ENCODE measurements at regions not wholly inside any gene's neighbourhood (a gene's known extent, or its start where the extent isn't known, plus 50 kb on each side); places are given as distances from the start of the nearest gene placed in this dataset.

GRCh38 chr1:222126052-222126451 lies 384.2 kb upstream of the DUSP10 start (continued):
- TF ChIP-seq, protein P1, sequence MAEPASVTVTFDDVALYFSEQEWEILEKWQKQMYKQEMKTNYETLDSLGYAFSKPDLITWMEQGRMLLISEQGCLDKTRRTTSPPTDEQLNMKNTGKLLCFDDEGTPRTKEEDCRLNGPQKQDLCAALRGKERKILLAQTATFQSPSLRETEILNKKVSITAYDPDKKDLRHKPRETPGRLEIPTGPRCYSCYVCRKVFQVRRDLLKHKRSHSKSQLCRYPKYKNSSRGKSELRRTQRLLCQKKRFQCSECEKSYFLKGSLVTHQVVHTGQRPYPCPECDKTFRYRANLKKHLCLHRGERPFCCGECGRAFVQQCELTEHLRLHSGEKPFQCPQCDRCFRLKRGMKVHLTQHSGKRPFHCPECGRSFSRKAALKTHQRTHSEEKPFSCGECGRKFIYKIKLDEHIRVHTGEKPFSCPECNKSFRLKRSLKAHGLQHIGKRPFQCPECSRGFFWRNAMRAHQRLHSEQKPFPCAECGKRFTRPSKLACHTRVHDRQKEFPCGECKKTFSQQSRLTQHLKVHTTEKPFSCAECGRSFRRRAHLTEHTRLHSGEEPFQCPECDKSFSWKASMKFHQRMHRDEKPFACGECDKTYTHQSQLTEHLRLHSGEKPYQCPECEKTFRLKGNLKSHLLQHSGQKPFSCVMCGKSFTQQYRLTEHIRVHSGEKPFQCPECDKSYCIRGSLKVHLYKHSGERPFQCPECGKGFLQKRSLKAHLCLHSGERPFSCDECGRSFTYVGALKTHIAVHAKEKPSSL (CRISPR knock-in tag; conservative IDR thresholded peaks at IDR 0.05) = no peak
- TF ChIP-seq, protein P2, sequence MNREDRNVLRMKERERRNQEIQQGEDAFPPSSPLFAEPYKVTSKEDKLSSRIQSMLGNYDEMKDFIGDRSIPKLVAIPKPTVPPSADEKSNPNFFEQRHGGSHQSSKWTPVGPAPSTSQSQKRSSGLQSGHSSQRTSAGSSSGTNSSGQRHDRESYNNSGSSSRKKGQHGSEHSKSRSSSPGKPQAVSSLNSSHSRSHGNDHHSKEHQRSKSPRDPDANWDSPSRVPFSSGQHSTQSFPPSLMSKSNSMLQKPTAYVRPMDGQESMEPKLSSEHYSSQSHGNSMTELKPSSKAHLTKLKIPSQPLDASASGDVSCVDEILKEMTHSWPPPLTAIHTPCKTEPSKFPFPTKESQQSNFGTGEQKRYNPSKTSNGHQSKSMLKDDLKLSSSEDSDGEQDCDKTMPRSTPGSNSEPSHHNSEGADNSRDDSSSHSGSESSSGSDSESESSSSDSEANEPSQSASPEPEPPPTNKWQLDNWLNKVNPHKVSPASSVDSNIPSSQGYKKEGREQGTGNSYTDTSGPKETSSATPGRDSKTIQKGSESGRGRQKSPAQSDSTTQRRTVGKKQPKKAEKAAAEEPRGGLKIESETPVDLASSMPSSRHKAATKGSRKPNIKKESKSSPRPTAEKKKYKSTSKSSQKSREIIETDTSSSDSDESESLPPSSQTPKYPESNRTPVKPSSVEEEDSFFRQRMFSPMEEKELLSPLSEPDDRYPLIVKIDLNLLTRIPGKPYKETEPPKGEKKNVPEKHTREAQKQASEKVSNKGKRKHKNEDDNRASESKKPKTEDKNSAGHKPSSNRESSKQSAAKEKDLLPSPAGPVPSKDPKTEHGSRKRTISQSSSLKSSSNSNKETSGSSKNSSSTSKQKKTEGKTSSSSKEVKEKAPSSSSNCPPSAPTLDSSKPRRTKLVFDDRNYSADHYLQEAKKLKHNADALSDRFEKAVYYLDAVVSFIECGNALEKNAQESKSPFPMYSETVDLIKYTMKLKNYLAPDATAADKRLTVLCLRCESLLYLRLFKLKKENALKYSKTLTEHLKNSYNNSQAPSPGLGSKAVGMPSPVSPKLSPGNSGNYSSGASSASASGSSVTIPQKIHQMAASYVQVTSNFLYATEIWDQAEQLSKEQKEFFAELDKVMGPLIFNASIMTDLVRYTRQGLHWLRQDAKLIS (CRISPR knock-in tag; IDR thresholded peaks at IDR 0.05; ENCODE audit: borderline replicate concordance) = no peak
- no peak for TF ChIP-seq ARID4B (CRISPR knock-in tag; IDR thresholded peaks at IDR 0.05; ENCODE audit: borderline replicate concordance)
- TF ChIP-seq, protein P3, sequence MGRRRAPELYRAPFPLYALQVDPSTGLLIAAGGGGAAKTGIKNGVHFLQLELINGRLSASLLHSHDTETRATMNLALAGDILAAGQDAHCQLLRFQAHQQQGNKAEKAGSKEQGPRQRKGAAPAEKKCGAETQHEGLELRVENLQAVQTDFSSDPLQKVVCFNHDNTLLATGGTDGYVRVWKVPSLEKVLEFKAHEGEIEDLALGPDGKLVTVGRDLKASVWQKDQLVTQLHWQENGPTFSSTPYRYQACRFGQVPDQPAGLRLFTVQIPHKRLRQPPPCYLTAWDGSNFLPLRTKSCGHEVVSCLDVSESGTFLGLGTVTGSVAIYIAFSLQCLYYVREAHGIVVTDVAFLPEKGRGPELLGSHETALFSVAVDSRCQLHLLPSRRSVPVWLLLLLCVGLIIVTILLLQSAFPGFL (CRISPR knock-in tag; IDR thresholded peaks at IDR 0.05; ENCODE audit: borderline replicate concordance) = no peak
- TF ChIP-seq, protein P4, sequence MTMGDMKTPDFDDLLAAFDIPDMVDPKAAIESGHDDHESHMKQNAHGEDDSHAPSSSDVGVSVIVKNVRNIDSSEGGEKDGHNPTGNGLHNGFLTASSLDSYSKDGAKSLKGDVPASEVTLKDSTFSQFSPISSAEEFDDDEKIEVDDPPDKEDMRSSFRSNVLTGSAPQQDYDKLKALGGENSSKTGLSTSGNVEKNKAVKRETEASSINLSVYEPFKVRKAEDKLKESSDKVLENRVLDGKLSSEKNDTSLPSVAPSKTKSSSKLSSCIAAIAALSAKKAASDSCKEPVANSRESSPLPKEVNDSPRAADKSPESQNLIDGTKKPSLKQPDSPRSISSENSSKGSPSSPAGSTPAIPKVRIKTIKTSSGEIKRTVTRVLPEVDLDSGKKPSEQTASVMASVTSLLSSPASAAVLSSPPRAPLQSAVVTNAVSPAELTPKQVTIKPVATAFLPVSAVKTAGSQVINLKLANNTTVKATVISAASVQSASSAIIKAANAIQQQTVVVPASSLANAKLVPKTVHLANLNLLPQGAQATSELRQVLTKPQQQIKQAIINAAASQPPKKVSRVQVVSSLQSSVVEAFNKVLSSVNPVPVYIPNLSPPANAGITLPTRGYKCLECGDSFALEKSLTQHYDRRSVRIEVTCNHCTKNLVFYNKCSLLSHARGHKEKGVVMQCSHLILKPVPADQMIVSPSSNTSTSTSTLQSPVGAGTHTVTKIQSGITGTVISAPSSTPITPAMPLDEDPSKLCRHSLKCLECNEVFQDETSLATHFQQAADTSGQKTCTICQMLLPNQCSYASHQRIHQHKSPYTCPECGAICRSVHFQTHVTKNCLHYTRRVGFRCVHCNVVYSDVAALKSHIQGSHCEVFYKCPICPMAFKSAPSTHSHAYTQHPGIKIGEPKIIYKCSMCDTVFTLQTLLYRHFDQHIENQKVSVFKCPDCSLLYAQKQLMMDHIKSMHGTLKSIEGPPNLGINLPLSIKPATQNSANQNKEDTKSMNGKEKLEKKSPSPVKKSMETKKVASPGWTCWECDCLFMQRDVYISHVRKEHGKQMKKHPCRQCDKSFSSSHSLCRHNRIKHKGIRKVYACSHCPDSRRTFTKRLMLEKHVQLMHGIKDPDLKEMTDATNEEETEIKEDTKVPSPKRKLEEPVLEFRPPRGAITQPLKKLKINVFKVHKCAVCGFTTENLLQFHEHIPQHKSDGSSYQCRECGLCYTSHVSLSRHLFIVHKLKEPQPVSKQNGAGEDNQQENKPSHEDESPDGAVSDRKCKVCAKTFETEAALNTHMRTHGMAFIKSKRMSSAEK (CRISPR knock-in tag; IDR thresholded peaks at IDR 0.05; ENCODE audit: borderline replicate concordance) = no peak

- ChIA-PET POLR2A (no interaction called here), CTCF (interaction anchor here (0.7 to 3.2 kb wide), 9 partner anchors 11 to 330 kb away, joined by 3 to 26 read pairs (median 4); no protein-coding TSS in a partner anchor)
- ATAC-seq = peak; percentile 99
- no peak overlapping the region for H3K27ac Mint-ChIP-seq
- H3K4me1 Mint-ChIP-seq = no peaks in the 10 kb centered on the region
- no peak for DNase-seq (ENCODE audit: low spot score)
- no peaks in the 10 kb centered on the region for H3K27me3 Mint-ChIP-seq (ENCODE audit: low read depth)
- TF ChIP-seq JUN (CRISPR knock-in tag; IDR thresholded peaks at IDR 0.05) (no peak), MAX (CRISPR knock-in tag; IDR thresholded peaks at IDR 0.05) (no peak), ZNF121 (CRISPR knock-in tag; IDR thresholded peaks at IDR 0.05) (no peak), ZNF423 (CRISPR knock-in tag; IDR thresholded peaks at IDR 0.05) (no peak), MXD4 (CRISPR knock-in tag; IDR thresholded peaks at IDR 0.05; ENCODE audit: borderline replicate concordance) (no peak), CTCF (IDR thresholded peaks at IDR 0.05) (peak; percentile 13; the same call in 1 of the 2 replicates)
- H3K4me3 Mint-ChIP-seq = no peak overlapping the region
- H3K36me3 Mint-ChIP-seq = no peaks in the 10 kb centered on the region
- H3K9me3 Mint-ChIP-seq = peaks cover 13% of the 10 kb centered on the region
Observed at GRCh38 chr1:222124602-222125001, 382.7 kb upstream of the DUSP10 start.

Measured in WTC11 (cell line).